Nucleus accumbens (tissue), 56 donors: ENCODE measurements at regions not wholly inside any gene's neighbourhood (a gene's known extent, or its start where the extent isn't known, plus 50 kb on each side); places are given as distances from the start of the nearest gene placed in this dataset.

Source experiments
- DNase-seq, 56 donors: peaks; one replicate each; lab custom pipeline; 2025; lab: John Stamatoyannopoulos, UW

DNA sequence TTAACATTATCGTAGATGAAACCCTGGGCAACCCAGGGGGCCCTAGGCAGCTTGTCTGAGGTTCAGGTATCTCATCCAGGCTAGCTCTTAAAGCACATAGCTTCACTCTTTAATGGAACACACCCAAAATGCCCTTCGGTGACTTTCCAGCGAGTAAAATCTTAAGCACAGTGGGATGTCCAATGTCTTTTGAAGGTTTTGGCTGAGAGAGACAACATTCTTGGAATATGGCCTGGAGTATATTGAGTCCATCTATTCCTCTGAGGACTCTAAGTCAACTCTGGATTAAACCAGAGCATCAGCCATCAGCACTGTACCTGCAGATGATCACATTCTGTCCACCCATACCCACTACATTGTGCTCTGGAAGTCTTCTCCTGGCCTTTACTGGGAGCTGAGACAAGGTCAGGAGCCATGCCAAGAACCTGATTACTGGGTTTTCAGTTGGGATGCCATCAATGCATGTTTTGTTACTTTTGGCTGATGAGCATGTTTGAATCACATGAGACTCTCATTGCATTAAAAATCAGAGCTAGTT lies 63.4 kb upstream of the CDH11 start:
- no peak for DNase-seq

DNA sequence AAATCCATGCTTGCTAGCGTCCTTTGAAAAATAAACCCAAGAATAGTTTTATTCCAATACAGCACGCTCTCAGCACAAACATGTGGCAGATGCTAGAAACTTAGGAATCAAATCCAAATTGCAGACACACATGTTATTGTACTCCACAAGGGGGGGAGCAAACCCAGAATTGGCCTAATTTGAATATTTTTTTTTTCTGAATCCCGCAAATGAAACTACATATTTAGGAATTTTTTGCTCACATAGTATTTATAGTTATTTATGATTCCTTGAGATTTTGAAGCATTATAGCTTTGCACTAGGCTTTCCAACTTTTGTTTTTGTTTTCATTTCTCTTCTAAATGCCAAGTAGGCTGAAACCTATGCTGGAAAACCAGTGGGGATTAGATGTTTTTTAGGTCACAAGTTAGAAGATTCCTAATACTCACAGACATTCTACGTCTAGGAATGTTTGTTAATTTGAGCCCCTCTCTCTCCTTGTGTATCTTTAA lies 59.3 kb upstream of the CDH11 start:
- DNase-seq = no peak

DNA sequence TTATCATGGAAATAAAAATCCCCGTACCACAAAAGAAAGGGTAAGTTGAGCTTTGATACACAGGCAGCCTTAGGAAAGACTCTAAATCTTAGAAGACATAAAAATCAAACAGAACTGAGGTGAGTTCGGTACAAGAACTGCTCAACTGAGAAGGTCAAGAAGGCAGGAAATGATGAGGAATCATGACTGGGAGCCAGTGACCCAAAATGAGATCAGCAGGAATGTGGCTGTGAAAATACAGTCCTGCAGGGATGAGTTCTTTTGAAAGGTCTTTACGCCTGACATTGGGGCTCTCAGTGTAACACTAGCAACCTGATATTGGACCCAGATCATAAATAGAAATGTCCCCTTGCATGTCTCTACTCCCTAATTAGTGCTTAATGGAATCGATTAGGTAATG lies 56.3 kb upstream of the CDH11 start:
- no peak for DNase-seq

DNA sequence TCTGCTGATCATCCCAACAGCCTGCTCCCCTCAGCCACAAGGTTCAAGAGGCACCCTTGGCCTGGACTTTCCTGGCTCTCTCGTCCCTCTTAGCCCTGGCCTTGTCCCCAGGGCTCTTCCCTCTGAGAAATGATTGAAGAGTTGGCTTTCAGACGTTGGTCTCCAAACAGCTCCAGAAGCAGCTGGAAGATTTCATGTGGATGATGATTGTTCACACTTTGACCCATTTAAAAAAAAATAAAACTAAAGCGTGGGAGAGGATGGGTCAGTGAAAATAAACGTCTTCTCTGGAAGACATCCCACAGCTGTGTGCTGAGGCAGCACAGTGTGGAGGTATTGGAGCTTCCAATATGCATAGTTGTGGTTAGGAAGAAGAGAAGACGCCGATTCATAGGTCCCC lies 54.7 kb upstream of the CDH11 start:
- no peak for DNase-seq

DNA sequence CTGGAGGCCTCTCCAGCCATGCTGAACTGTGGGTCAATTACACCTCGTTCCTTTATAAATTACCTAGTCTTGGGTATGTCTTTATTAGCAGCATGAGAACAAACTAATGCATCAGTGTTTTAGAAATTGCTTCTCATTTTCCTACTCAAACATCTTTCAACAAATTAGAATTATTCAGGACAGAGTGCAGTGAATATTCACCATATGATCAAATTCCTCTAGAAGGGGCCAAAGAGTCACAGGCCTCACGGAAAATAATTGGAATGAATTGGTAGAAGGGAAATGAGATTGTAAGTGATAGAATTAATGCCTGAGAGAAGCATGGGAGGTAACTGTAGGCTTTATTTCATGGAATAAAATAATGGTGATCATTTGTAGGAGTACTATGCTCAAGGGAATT lies 50.5 kb upstream of the CDH11 start:
- no peak for DNase-seq
